ENCODE measurements at regions not wholly inside any gene's neighbourhood (a gene's known extent, or its start where the extent isn't known, plus 50 kb on each side); places are given as distances from the start of the nearest gene placed in this dataset.

DNA sequence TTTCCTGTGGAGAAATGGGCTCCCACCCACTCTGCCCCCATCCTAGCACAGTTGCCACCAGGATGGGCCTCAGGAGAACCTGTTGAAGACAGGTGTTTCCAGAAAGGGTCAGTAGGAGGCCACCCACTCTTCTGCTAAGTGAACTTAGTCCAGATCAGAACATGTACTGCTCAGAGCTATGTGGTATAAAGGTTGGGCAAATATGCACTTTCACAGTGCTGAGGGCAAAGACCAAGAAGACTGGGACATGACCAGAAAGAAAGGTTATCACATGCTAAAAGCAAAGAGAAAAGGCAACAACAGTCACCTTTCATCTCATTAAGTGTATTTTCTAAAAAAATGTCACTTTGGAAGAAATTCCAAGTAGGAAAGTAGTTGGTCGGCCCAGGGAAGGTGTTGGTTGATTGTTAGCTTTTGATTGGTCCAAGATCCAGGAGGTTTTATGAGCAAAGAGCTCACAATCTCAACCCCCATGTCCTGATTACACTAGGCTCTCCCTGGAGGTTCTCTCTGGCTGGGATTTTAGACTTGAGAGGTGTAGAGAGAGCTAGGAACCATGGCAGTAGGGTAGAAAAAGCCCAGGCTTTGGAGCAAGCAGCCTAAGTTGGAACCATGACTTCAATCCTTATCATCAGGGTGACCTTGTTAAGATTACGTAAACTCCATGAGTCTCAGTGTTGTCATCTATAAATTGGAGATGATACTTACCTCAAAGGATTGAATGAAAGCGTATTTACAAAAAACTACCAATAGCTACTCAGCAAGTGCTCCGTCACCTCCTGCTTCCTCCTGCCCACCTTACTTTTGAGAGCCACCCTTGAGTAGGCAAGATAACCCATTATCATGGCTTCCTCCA, 102.6 kb downstream of the GLUL start:
- no peak for DNase-seq (ENCODE audit: insufficient read length, low spot score, missing footprints)
- peaks cover 14% of the 10 kb centered on the region for H3K4me1 ChIP-seq (ENCODE audit: insufficient read depth, low read length)
- no peak overlapping the region for H3K4me3 ChIP-seq (ENCODE audit: insufficient read depth, low read length)
- no peaks in the 10 kb centered on the region for H3K79me2 ChIP-seq (ENCODE audit: insufficient read depth, low read length)
- H3K36me3 ChIP-seq (ENCODE audit: insufficient read depth, low read length): no peaks in the 10 kb centered on the region
- H3K4me2 ChIP-seq (ENCODE audit: insufficient read depth, low read length): no peak overlapping the region
- TF ChIP-seq, protein P1, sequence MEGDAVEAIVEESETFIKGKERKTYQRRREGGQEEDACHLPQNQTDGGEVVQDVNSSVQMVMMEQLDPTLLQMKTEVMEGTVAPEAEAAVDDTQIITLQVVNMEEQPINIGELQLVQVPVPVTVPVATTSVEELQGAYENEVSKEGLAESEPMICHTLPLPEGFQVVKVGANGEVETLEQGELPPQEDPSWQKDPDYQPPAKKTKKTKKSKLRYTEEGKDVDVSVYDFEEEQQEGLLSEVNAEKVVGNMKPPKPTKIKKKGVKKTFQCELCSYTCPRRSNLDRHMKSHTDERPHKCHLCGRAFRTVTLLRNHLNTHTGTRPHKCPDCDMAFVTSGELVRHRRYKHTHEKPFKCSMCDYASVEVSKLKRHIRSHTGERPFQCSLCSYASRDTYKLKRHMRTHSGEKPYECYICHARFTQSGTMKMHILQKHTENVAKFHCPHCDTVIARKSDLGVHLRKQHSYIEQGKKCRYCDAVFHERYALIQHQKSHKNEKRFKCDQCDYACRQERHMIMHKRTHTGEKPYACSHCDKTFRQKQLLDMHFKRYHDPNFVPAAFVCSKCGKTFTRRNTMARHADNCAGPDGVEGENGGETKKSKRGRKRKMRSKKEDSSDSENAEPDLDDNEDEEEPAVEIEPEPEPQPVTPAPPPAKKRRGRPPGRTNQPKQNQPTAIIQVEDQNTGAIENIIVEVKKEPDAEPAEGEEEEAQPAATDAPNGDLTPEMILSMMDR (IDR thresholded peaks at IDR 0.05; ENCODE audit: extremely low read depth, low read depth, low read length): no peak
- peak overlapping the region; percentile 53 for H3K27ac ChIP-seq (ENCODE audit: low read depth, low read length)
- H2AFZ ChIP-seq (ENCODE audit: low read length): no peak overlapping the region
- H3K27me3 ChIP-seq (ENCODE audit: insufficient read depth, low read length): no peaks in the 10 kb centered on the region
- H4K20me1 ChIP-seq (ENCODE audit: insufficient read depth, low read length): no peaks in the 10 kb centered on the region
- no peaks in the 10 kb centered on the region for H3K9me3 ChIP-seq (ENCODE audit: low read depth, low read length)

DNA sequence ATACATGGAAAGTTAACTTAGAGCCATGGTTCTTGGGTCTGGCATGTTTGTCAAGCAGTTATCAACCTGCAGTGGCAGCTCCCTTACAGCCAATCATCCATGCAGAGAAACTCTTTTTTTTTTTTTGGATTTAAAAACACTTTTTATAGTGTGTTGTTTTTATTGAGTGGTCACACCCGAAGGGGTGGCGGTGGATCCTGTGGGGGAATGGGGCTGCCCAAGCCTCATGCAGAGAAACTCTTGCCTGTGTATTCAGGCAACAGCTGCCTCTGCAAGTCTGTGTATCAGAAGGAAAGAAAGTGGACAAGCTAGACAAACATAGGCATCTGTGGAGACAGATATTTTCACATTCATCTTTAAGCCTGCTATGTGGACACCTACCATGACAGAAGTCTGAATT, 104.8 kb downstream of the GLUL start:
- peaks cover 14% of the 10 kb centered on the region for H3K4me1 ChIP-seq (ENCODE audit: insufficient read depth, low read length)
- no peaks in the 10 kb centered on the region for H3K79me2 ChIP-seq (ENCODE audit: insufficient read depth, low read length)
- H3K9me3 ChIP-seq (ENCODE audit: low read depth, low read length): no peaks in the 10 kb centered on the region
- no peaks in the 10 kb centered on the region for H3K36me3 ChIP-seq (ENCODE audit: insufficient read depth, low read length)
- no peak overlapping the region for H3K4me2 ChIP-seq (ENCODE audit: insufficient read depth, low read length)
- no peak overlapping the region for H2AFZ ChIP-seq (ENCODE audit: low read length)
- no peak overlapping the region for H3K27ac ChIP-seq (ENCODE audit: low read depth, low read length)
- TF ChIP-seq, protein P1 (IDR thresholded peaks at IDR 0.05; ENCODE audit: extremely low read depth, low read depth, low read length): no peak
- H3K27me3 ChIP-seq (ENCODE audit: insufficient read depth, low read length): no peaks in the 10 kb centered on the region
- no peak overlapping the region for H3K4me3 ChIP-seq (ENCODE audit: insufficient read depth, low read length)
- H4K20me1 ChIP-seq (ENCODE audit: insufficient read depth, low read length): no peaks in the 10 kb centered on the region
- no peak for DNase-seq (ENCODE audit: insufficient read length, low spot score, missing footprints)

DNA sequence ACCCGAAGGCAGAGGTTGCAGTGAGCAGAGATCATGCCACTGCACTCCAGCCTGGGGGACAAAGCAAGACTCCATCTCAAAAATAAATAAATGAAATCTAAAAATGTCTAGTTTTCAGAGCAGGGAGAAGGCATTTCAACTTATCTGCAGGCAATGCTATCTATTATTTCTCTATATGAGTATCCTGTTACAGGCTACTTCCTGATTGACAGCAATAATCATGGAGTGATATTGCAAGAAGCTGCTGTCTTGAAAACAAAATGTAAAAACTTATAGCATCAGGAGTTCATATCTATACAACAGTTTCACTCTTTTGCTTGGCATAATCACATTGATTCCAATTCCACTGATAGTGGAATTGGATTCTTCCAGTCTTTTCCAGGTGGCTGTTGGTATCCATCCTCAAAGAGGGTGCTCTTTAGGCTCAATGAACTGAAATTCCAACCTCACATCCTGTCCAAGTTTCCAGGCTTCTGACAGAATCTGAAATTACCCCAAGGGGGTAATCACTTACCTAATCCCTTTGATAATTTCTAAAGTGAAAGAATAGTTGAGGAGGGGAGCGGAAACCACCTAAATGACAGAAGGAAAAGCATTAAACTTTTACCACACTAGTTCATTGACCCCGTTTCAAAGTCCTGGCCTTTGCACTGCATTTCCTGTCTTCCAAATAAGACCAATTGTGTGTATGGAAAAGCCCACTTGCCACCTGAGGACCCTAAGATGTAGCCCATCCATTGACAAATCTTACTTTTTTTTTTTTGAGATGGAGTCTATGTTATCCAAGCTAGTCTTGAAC, 107.6 kb downstream of the GLUL start:
- TF ChIP-seq, protein P1 (IDR thresholded peaks at IDR 0.05; ENCODE audit: extremely low read depth, low read depth, low read length): no peak
- no peak for DNase-seq (ENCODE audit: insufficient read length, low spot score, missing footprints)
- Histone ChIP-seq H3K27me3 (ENCODE audit: insufficient read depth, low read length) (no peaks in the 10 kb centered on the region), H3K36me3 (ENCODE audit: insufficient read depth, low read length) (no peaks in the 10 kb centered on the region), H3K9me3 (ENCODE audit: low read depth, low read length) (no peaks in the 10 kb centered on the region), H3K4me2 (ENCODE audit: insufficient read depth, low read length) (no peak overlapping the region), H3K4me3 (ENCODE audit: insufficient read depth, low read length) (no peak overlapping the region), H3K79me2 (ENCODE audit: insufficient read depth, low read length) (no peaks in the 10 kb centered on the region), H3K4me1 (ENCODE audit: insufficient read depth, low read length) (no peaks in the 10 kb centered on the region), H2AFZ (ENCODE audit: low read length) (no peak overlapping the region), H3K27ac (ENCODE audit: low read depth, low read length) (no peak overlapping the region), H4K20me1 (ENCODE audit: insufficient read depth, low read length) (no peaks in the 10 kb centered on the region)

DNA sequence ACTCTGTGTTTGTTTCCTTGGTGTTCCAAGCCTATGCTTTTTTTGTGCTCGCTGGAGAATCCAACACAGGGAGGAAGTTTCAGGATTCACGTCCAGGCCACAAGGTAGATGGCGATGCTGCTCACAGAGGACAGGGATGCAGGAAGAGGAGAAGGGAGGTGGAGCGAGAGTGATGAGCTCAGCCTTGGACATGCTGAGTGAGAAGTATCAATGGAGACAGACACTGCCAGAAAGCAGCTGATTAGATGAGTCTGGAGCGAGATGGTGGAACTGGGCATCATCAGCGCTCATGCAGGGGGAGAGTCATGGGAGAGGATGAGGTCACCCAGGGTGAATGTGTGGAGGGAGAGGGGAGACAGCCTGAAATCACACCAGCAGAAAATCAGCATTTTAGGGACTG, 110.0 kb downstream of the GLUL start:
- no peaks in the 10 kb centered on the region for H3K27me3 ChIP-seq (ENCODE audit: insufficient read depth, low read length)
- no peak overlapping the region for H3K27ac ChIP-seq (ENCODE audit: low read depth, low read length)
- no peaks in the 10 kb centered on the region for H4K20me1 ChIP-seq (ENCODE audit: insufficient read depth, low read length)
- H3K79me2 ChIP-seq (ENCODE audit: insufficient read depth, low read length): no peaks in the 10 kb centered on the region
- no peaks in the 10 kb centered on the region for H3K9me3 ChIP-seq (ENCODE audit: low read depth, low read length)
- DNase-seq (ENCODE audit: insufficient read length, low spot score, missing footprints): no peak
- no peaks in the 10 kb centered on the region for H3K36me3 ChIP-seq (ENCODE audit: insufficient read depth, low read length)
- H2AFZ ChIP-seq (ENCODE audit: low read length): no peak overlapping the region
- no peaks in the 10 kb centered on the region for H3K4me1 ChIP-seq (ENCODE audit: insufficient read depth, low read length)
- no peak overlapping the region for H3K4me2 ChIP-seq (ENCODE audit: insufficient read depth, low read length)
- no peak overlapping the region for H3K4me3 ChIP-seq (ENCODE audit: insufficient read depth, low read length)
- TF ChIP-seq, protein P1 (IDR thresholded peaks at IDR 0.05; ENCODE audit: extremely low read depth, low read depth, low read length): no peak

Data from osteoblast (primary cell).